GM23248 (cell line): ENCODE measurements at regions not wholly inside any gene's neighbourhood (a gene's known extent, or its start where the extent isn't known, plus 50 kb on each side); places are given as distances from the start of the nearest gene placed in this dataset.
"Not testable (repeated sequence)": the region's sequence is repeated elsewhere in the genome, so short reads cannot be mapped to it uniquely, and the experiment has no call there.

Source experiments
- EZH2 ChIP-seq: fragments of 200-600 bp; sonication (generic); IDR thresholded peaks from 2 replicates; pipeline ENCODE4 v1.6.1; 2018; ENCODE audit warnings: antibody characterized with exemption, mild to moderate bottlenecking; ENCODE audit not compliant: insufficient read depth, poor library complexity, severe bottlenecking
- EZH2phosphoT487 ChIP-seq: fragments of 200-600 bp; sonication (generic); IDR thresholded peaks from 2 replicates; pipeline ENCODE4 v1.6.1; 2018; ENCODE audit warnings: antibody characterized with exemption, moderate library complexity, mild to moderate bottlenecking, low read depth; ENCODE audit not compliant: insufficient read depth

- not testable (repeated sequence) for TF ChIP-seq EZH2, EZH2phosphoT487
Measured at GRCh38 chr4:189586908-189587632, 353.6 kb upstream of the FRG1 start.
